Tibial artery (tissue), 4 donors: ENCODE measurements at regions not wholly inside any gene's neighbourhood (a gene's known extent, or its start where the extent isn't known, plus 50 kb on each side); places are given as distances from the start of the nearest gene placed in this dataset.

Experiments
- DNase-seq, 2 donors: peaks; one replicate each; pipeline ENCODE4 v3.0.0-alpha.2; 2019
- H3K27ac ChIP-seq, 2 donors: fragments of 200-600 bp; sonication (generic) in 1 of 2; 1 replicate in 1 of 2; 2 replicates in 1 of 2; pipeline ENCODE4 v1.5.1; 2018 to 2019; ENCODE audit warnings: mild to moderate bottlenecking in 1 of 2
- H3K27me3 ChIP-seq, 2 donors: fragments of 200-600 bp; sonication (generic) in 1 of 2; one replicate each; pipeline versions ENCODE4 v1.5.1 to v1.6.0; 2016 to 2019
- H3K36me3 ChIP-seq, 3 donors: fragments of 200-600 bp; sonication (generic) in 2 of 3; one replicate each; pipeline ENCODE4 v1.5.1; 2016 to 2019; ENCODE audit warnings: mild to moderate bottlenecking in 2 of 3
- H3K4me1 ChIP-seq, 4 donors: fragments of 200-600 bp; sonication (generic) in 2 of 4; 1 replicate in 3 of 4; 2 replicates in 1 of 4; pipeline ENCODE4 v1.5.1; 2016 to 2019
- H3K4me3 ChIP-seq, 2 donors: fragments of 200-600 bp; sonication (generic) in 1 of 2; 1 replicate in 1 of 2; 2 replicates in 1 of 2; pipeline ENCODE4 v1.5.1; 2018 to 2019; ENCODE audit warnings: mild to moderate bottlenecking in 2 of 2
- H3K9me3 ChIP-seq, 3 donors: fragments of 200-600 bp; sonication (generic) in 1 of 3; one replicate each; pipeline ENCODE4 v1.5.1; 2016 to 2019
- intact Hi-C: fragments of 100-400 bp; cut with DNase I; formaldehyde crosslinking; loops from one replicate; pipeline ENCODE4 v1.15.0; 2023; ENCODE audit warnings: low total_unique reads
- TF ChIP-seq, protein P1 (sequence below), 2 experiments: fragments of 200-600 bp in 1 of 2; fragments of 450-650 bp in 1 of 2; IDR thresholded peaks; one replicate each; pipeline ENCODE4 v1.5.1; 2017 to 2019; ENCODE audit warnings: antibody characterized with exemption in 2 of 2, mild to moderate bottlenecking in 1 of 2, moderate library complexity in 1 of 2

DNA sequence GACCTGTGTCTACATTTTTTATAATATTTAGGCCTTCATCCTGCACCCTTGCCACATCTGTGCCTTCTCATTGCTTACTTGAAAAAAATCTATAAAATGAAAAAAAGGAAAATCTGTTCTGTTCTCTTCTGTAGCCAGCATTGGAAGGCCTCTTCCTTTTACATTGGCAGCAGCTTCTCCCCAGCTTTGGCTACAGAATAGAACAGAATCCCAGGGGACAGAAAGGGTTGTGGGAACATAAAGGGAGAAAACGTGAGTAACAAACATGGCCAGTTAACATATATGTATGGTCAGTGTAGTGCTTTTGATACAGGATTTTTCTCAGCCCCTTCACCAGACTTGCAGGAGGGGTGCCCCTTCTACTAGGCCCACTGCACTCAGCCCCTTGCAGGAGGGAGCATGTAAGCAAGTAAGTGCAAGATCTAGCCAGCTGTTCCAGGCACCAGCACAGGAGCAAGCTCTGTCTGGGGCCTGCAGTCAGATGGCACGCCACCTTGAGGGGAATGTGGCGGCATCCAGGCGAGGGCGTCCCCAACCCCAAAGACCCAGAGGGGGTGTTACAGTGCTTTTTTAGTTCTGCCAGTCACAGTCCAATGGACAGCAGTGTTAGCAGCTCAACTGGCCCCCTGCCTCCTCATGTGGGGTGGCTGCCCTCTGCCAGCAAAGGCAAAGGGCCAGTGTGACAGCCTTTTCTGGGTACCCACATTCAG is 330.5 kb upstream of the ZNF462 start:
- no peaks in the 10 kb centered on the region for H3K36me3 ChIP-seq
- TF ChIP-seq, protein P1, sequence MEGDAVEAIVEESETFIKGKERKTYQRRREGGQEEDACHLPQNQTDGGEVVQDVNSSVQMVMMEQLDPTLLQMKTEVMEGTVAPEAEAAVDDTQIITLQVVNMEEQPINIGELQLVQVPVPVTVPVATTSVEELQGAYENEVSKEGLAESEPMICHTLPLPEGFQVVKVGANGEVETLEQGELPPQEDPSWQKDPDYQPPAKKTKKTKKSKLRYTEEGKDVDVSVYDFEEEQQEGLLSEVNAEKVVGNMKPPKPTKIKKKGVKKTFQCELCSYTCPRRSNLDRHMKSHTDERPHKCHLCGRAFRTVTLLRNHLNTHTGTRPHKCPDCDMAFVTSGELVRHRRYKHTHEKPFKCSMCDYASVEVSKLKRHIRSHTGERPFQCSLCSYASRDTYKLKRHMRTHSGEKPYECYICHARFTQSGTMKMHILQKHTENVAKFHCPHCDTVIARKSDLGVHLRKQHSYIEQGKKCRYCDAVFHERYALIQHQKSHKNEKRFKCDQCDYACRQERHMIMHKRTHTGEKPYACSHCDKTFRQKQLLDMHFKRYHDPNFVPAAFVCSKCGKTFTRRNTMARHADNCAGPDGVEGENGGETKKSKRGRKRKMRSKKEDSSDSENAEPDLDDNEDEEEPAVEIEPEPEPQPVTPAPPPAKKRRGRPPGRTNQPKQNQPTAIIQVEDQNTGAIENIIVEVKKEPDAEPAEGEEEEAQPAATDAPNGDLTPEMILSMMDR (IDR thresholded peaks at IDR 0.05) = no peak
- H3K27me3 ChIP-seq = no peaks in the 10 kb centered on the region
- H3K27ac ChIP-seq = no peak overlapping the region
- no peak for DNase-seq
- no peaks in the 10 kb centered on the region for H3K4me1 ChIP-seq
- no peaks in the 10 kb centered on the region for H3K9me3 ChIP-seq
- intact Hi-C loops = no loop called here
- H3K4me3 ChIP-seq = no peak overlapping the region

DNA sequence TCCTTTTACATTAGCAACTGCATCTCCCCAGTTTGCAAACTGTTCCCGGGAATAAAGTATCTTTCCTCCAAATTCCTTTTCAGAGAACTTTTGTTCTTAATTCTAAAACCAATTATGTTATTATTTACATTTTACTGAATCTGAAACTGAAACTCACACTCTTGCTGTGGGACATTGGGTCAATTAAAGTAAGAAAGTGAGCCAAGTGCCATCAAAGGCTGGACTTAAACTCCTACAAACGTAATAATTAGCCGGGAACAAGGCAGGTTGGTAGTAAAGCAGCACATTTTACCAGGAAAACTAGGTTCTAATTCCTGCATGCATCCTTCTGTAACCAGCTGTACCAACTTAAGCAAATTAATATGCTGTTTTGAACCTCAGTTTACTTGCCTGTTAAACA is 328.2 kb upstream of the ZNF462 start:
- TF ChIP-seq, protein P1 (IDR thresholded peaks at IDR 0.05) = no peak
- DNase-seq = no peak
- Histone ChIP-seq H3K9me3 (no peaks in the 10 kb centered on the region), H3K27ac (no peak overlapping the region), H3K36me3 (no peaks in the 10 kb centered on the region), H3K27me3 (no peaks in the 10 kb centered on the region), H3K4me1 (no peaks in the 10 kb centered on the region), H3K4me3 (no peak overlapping the region)
- intact Hi-C loops = no loop called here

DNA sequence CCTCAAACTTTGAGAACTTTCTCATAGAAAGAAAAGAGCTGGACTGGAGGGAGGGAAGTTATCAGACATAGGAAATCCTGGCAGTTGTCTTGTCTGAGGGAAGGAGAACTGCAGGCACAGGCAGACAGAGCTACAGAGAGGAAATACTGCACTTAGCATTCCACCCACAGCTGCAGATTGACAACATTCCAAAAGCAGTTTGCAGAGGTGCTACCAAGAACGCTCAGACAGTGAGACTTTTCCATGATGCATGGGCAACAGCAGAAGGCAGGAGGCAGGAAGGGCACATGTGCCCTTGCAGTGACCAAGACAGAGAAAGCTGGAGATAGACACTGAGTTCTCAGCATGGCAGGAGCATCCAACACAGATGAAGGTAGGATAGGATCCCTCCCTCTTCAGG is 327.5 kb upstream of the ZNF462 start:
- H3K4me3 ChIP-seq = no peak overlapping the region
- H3K27me3 ChIP-seq = no peaks in the 10 kb centered on the region
- no peaks in the 10 kb centered on the region for H3K9me3 ChIP-seq
- TF ChIP-seq, protein P1 (IDR thresholded peaks at IDR 0.05) = no peak
- H3K36me3 ChIP-seq = no peaks in the 10 kb centered on the region
- H3K27ac ChIP-seq = no peak overlapping the region
- intact Hi-C loops = no loop called here
- DNase-seq = no peak
- no peaks in the 10 kb centered on the region for H3K4me1 ChIP-seq

DNA sequence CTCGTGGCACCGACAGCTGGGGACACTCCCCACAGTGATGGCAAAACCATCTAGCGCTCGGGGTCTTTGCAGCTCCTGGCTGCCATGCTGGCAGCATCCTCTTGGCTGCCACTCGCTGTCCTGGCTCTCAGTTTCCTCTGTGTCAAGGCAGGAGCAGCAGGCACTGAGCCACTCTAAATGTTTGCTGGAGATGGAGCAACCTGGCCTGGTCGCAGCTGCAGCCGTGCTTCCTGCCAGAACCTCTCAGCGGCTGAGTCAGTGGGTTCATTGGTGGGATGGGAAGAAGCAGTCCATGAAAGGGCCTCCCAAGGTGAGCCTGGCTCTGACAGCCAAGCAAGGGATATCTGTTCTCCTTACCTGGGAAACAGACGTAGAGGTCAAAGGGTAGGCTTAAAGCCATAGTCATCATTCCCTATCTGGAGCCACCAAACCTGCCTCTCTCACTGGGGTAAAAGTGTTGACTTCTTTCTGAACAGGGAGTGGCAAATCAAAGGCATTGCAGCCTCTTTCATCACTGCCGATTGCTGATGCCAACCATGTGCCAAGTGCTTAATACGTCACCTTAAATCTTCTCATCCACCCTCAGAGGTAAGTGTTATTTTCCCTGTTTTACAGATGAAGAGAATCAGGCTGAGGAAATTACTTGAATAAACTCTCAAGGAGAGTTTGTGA is 304.8 kb upstream of the ZNF462 start:
- no peak for DNase-seq
- TF ChIP-seq, protein P1 (IDR thresholded peaks at IDR 0.05) = no peak
- peaks cover 0 to 5% (median 4%) of the 10 kb centered on the region in 3 donors for H3K9me3 ChIP-seq
- H3K27me3 ChIP-seq = no peaks in the 10 kb centered on the region
- no peaks in the 10 kb centered on the region for H3K4me1 ChIP-seq
- H3K27ac ChIP-seq = no peak overlapping the region
- no peaks in the 10 kb centered on the region for H3K36me3 ChIP-seq
- H3K4me3 ChIP-seq = no peak overlapping the region
- intact Hi-C loops = no loop called here

DNA sequence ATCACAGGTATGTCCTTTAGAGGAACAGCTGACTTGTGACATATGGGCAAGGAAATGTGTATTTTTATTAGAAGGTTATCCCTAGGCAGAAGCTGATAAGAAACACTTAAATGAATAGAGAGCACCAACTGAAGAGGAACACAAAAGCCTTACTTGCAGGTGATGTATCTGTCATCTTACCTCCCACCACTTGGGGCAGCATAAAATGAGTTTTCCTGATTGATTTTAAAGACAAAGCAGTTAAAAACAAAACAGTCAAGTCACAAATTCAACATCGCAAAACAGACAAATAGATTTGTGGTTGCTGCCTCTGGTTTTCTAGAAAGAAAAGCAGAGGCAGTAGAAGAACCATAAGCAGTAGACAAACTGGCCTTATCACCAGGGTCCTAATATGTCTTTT is 302.4 kb upstream of the ZNF462 start:
- Histone ChIP-seq H3K36me3 (no peaks in the 10 kb centered on the region), H3K4me1 (no peaks in the 10 kb centered on the region), H3K9me3 (no peaks in the 10 kb centered on the region), H3K27me3 (no peaks in the 10 kb centered on the region), H3K4me3 (no peak overlapping the region), H3K27ac (no peak overlapping the region)
- intact Hi-C loops = no loop called here
- TF ChIP-seq, protein P1 (IDR thresholded peaks at IDR 0.05) = no peak
- DNase-seq = no peak
